SJCRH30 (cell line): ENCODE measurements at regions not wholly inside any gene's neighbourhood (a gene's known extent, or its start where the extent isn't known, plus 50 kb on each side); places are given as distances from the start of the nearest gene placed in this dataset.
"Not testable (repeated sequence)": the region's sequence is repeated elsewhere in the genome, so short reads cannot be mapped to it uniquely, and the experiment has no call there.

ENCODE experiments used
- DNase-seq, 2 experiments: peaks; one replicate each; pipeline ENCODE4 v3.0.0-alpha.2; 2015 to 2020
- H3K27ac ChIP-seq: fragments of 250-450 bp; sonication (Bioruptor Pico); 2 replicates; pipeline ENCODE4 v1.5.1; 2020; ENCODE audit warnings: mild to moderate bottlenecking, moderate library complexity
- H3K27me3 ChIP-seq: fragments of 250-450 bp; sonication (Bioruptor Pico); 2 replicates; pipeline ENCODE4 v1.5.1; 2020; ENCODE audit warnings: mild to moderate bottlenecking, moderate library complexity
- H3K36me3 ChIP-seq: fragments of 250-450 bp; sonication (Bioruptor Pico); 2 replicates; pipeline ENCODE4 v1.5.1; 2020; ENCODE audit warnings: mild to moderate bottlenecking, moderate library complexity
- H3K4me1 ChIP-seq: fragments of 250-450 bp; sonication (Bioruptor Pico); 2 replicates; pipeline ENCODE4 v1.5.1; 2020; ENCODE audit warnings: mild to moderate bottlenecking, moderate library complexity
- H3K4me3 ChIP-seq: fragments of 250-450 bp; sonication (Bioruptor Pico); 2 replicates; pipeline ENCODE4 v1.5.1; 2020; ENCODE audit warnings: mild to moderate bottlenecking, moderate library complexity
- H3K9me3 ChIP-seq: fragments of 250-450 bp; sonication (Bioruptor Pico); replicated peaks from 2 replicates; pipeline ENCODE4 v1.5.1; 2020; ENCODE audit warnings: mild to moderate bottlenecking, moderate library complexity

- H3K4me3 ChIP-seq, H3K27ac ChIP-seq, H3K36me3 ChIP-seq, H3K4me1 ChIP-seq, DNase-seq, H3K9me3 ChIP-seq, H3K27me3 ChIP-seq: not testable (repeated sequence)
Measured at GRCh38 chr16:5159537-5159936, 61.9 kb upstream of the EEF2KMT start.

- Histone ChIP-seq H3K9me3 (no peaks in the 10 kb centered on the region), H3K4me1 (no peaks in the 10 kb centered on the region), H3K4me3 (no peak overlapping the region), H3K27ac (no peak overlapping the region), H3K36me3 (no peaks in the 10 kb centered on the region), H3K27me3 (no peaks in the 10 kb centered on the region)
- DNase-seq, result no peak
Measured at GRCh38 chr16:5158494-5158893, 60.9 kb upstream of the EEF2KMT start.

- DNase-seq, H3K4me3 ChIP-seq, H3K9me3 ChIP-seq, H3K4me1 ChIP-seq, H3K27ac ChIP-seq, H3K27me3 ChIP-seq, H3K36me3 ChIP-seq: not testable (repeated sequence)
Measured at GRCh38 chr16:5156486-5156885, 58.9 kb upstream of the EEF2KMT start.

GRCh38 chr16:5154006-5154405 is 56.4 kb upstream of the EEF2KMT start:
- H3K4me3 ChIP-seq, result not testable (repeated sequence)

GRCh38 chr16:5151409-5151808 is 53.8 kb upstream of the EEF2KMT start:
- H3K4me3 ChIP-seq, H3K27ac ChIP-seq, H3K27me3 ChIP-seq, H3K9me3 ChIP-seq, H3K4me1 ChIP-seq, DNase-seq, H3K36me3 ChIP-seq: not testable (repeated sequence)

More at GRCh38 chr16:5154006-5154405, 56.4 kb upstream of the EEF2KMT start:
- peak in 1 of 2 experiments; percentile 10 for DNase-seq
- not testable (repeated sequence) for H3K36me3 ChIP-seq, H3K4me1 ChIP-seq, H3K9me3 ChIP-seq, H3K27me3 ChIP-seq, H3K27ac ChIP-seq
